WTC11 (cell line): ENCODE measurements at regions not wholly inside any gene's neighbourhood (a gene's known extent, or its start where the extent isn't known, plus 50 kb on each side); places are given as distances from the start of the nearest gene placed in this dataset.

Source experiments
- ATAC-seq: fragments of 200-7000 bp; cut with Tn5 transposase; 2 replicates; pipeline ENCODE4 v1.10.0; 2021; ENCODE audit warnings: mild to moderate bottlenecking, moderate library complexity
- CTCF ChIA-PET: fragments of 300-600 bp; sonication (Branson Sonifier 250); formaldehyde crosslinking; loops from one replicate; lab custom pipeline; 2021; ENCODE audit warnings: antibody characterized with exemption; lab: Charles Lee
- POLR2A ChIA-PET: fragments of 350-600 bp; sonication (Branson Sonifier 250); formaldehyde crosslinking; loops from one replicate; lab custom pipeline; 2021; ENCODE audit warnings: antibody characterized with exemption; lab: Charles Lee
- DNase-seq: peaks from one replicate; pipeline ENCODE4 v3.0.0; 2021; ENCODE audit warnings: low spot score
- H3K27ac Mint-ChIP-seq: 2 replicates; pipeline ENCODE4 v1.8.0; 2021; ENCODE audit warnings: mixed read lengths
- H3K27me3 Mint-ChIP-seq: 2 replicates; pipeline ENCODE4 v1.8.0; 2021; ENCODE audit warnings: low read depth, mild to moderate bottlenecking, moderate library complexity, mixed read lengths
- H3K36me3 Mint-ChIP-seq: 2 replicates; pipeline ENCODE4 v1.8.0; 2021; ENCODE audit warnings: mixed read lengths
- H3K4me1 Mint-ChIP-seq: 2 replicates; pipeline ENCODE4 v1.8.0; 2022; ENCODE audit warnings: mixed read lengths
- H3K4me3 Mint-ChIP-seq: 2 replicates; pipeline ENCODE4 v1.8.0; 2021; ENCODE audit warnings: mild to moderate bottlenecking, moderate library complexity, mixed read lengths
- H3K9me3 Mint-ChIP-seq: 2 replicates; pipeline ENCODE4 v1.8.0; 2021; ENCODE audit warnings: mixed read lengths
- E2F5 ChIP-seq: sonication (generic); formaldehyde crosslinking; IDR thresholded peaks from 2 replicates; pipeline ENCODE4 v1.8.1; 2022; ENCODE audit warnings: mild to moderate bottlenecking, moderate library complexity, missing genetic modification reagents
- ERG ChIP-seq: fragments of 250-450 bp; sonication (Bioruptor Pico); IDR thresholded peaks from 2 replicates; pipeline ENCODE4 v1.8.0; 2021; ENCODE audit warnings: mild to moderate bottlenecking
- FOXK1 ChIP-seq: sonication (generic); formaldehyde crosslinking; IDR thresholded peaks from 2 replicates; pipeline ENCODE4 v1.8.0; 2022; ENCODE audit warnings: mild to moderate bottlenecking, moderate library complexity, missing genetic modification reagents
- MXD4 ChIP-seq: fragments of 250-450 bp; sonication (Bioruptor Pico); IDR thresholded peaks from 2 replicates; pipeline ENCODE4 v1.8.0; 2021; ENCODE audit warnings: mild to moderate bottlenecking, moderate library complexity, borderline replicate concordance
- NFE2L1 ChIP-seq: sonication (generic); formaldehyde crosslinking; IDR thresholded peaks from 2 replicates; pipeline ENCODE4 v1.8.1; 2023; ENCODE audit warnings: missing genetic modification reagents
- NR3C1 ChIP-seq: sonication (generic); formaldehyde crosslinking; conservative IDR thresholded peaks from 2 replicates; pipeline ENCODE4 v1.8.1; 2023; ENCODE audit warnings: low read depth, mild to moderate bottlenecking, missing genetic modification reagents
- RELA ChIP-seq: sonication (generic); formaldehyde crosslinking; IDR thresholded peaks from 2 replicates; pipeline ENCODE4 v1.8.1; 2022; ENCODE audit warnings: missing genetic modification reagents, mild to moderate bottlenecking, borderline replicate concordance
- RORB ChIP-seq: fragments of 250-450 bp; sonication (Bioruptor Pico); IDR thresholded peaks from 2 replicates; pipeline ENCODE4 v1.9.0; 2021; ENCODE audit warnings: mild to moderate bottlenecking
- SMAD3 ChIP-seq: sonication (generic); formaldehyde crosslinking; IDR thresholded peaks from 2 replicates; pipeline ENCODE4 v1.8.0; 2022; ENCODE audit warnings: missing genetic modification reagents, mild to moderate bottlenecking, borderline replicate concordance
- ZMAT4 ChIP-seq: fragments of 250-450 bp; sonication (Bioruptor Pico); IDR thresholded peaks from 2 replicates; pipeline ENCODE4 v1.9.0; 2021; ENCODE audit warnings: mild to moderate bottlenecking
- ZNF396 ChIP-seq: fragments of 250-450 bp; sonication (Bioruptor Pico); IDR thresholded peaks from 2 replicates; pipeline ENCODE4 v1.8.0; 2021; ENCODE audit warnings: mild to moderate bottlenecking, moderate library complexity, borderline replicate concordance
- ZNF532 ChIP-seq: fragments of 250-450 bp; sonication (Bioruptor Pico); IDR thresholded peaks from 2 replicates; pipeline ENCODE4 v1.9.0; 2021; ENCODE audit warnings: mild to moderate bottlenecking, borderline replicate concordance
- TF ChIP-seq, protein P1 (sequence below): sonication (generic); formaldehyde crosslinking; IDR thresholded peaks from 2 replicates; pipeline ENCODE4 v1.8.1; 2023; ENCODE audit warnings: mild to moderate bottlenecking, missing genetic modification reagents, moderate library complexity
- TF ChIP-seq, protein P2 (sequence below): sonication (generic); formaldehyde crosslinking; IDR thresholded peaks from 2 replicates; pipeline ENCODE4 v1.8.0; 2022; ENCODE audit warnings: mild to moderate bottlenecking, missing genetic modification reagents

DNA sequence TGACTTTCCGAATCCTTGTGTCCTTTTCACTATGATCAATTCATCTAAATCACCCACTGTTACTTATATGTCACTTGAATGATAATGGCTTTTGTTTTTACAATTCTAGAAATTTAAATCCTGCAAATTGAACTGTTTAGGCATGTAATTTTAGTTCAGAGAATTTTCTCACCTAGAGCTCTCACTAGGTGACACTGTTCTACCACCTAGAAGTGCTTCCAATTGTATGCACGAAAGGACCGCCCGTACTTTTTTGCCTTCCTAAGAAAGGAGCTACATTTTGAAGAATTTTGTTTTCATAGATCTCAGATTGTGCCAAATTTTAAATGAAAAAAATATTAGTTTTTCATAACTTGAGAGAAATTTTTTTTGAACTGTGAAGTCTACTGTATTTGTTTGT is 481.6 kb upstream of the FSTL5 start (continued):
- no peak for TF ChIP-seq ZNF532
- TF ChIP-seq, protein P1, sequence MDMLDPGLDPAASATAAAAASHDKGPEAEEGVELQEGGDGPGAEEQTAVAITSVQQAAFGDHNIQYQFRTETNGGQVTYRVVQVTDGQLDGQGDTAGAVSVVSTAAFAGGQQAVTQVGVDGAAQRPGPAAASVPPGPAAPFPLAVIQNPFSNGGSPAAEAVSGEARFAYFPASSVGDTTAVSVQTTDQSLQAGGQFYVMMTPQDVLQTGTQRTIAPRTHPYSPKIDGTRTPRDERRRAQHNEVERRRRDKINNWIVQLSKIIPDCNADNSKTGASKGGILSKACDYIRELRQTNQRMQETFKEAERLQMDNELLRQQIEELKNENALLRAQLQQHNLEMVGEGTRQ: no peak
- no peak for TF ChIP-seq RORB (CRISPR knock-in tag)
- no peak for TF ChIP-seq FOXK1 (CRISPR knock-in tag)
- no peak for TF ChIP-seq ERG (CRISPR knock-in tag)
- TF ChIP-seq ZNF396 (CRISPR knock-in tag): no peak
- TF ChIP-seq SMAD3 (CRISPR knock-in tag): no peak
- TF ChIP-seq NFE2L1 (CRISPR knock-in tag): no peak
- TF ChIP-seq, all 79 proteins: peak for 0

DNA sequence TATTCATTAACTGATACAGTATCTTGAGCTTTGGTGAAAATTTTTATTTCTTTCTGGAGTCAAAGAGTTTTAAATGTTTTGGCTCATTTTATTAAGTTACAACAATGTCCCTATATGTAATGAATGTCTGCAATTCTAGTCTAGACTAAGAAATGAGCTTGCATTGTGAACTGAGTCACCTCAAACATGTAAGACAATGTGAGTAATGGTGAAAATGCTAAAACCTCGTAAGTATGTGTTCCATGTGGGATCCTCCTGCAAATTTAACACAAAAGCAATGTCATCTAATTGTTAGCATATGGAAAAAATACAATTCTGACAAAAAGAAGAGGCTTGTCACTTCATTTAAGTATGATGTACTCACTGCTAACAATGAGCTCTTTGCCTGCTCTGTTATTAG is 480.5 kb upstream of the FSTL5 start:
- H3K4me3 Mint-ChIP-seq: no peak overlapping the region
- H3K9me3 Mint-ChIP-seq: no peaks in the 10 kb centered on the region
- no peaks in the 10 kb centered on the region for H3K4me1 Mint-ChIP-seq
- H3K36me3 Mint-ChIP-seq: no peaks in the 10 kb centered on the region
- TF ChIP-seq, protein P2, sequence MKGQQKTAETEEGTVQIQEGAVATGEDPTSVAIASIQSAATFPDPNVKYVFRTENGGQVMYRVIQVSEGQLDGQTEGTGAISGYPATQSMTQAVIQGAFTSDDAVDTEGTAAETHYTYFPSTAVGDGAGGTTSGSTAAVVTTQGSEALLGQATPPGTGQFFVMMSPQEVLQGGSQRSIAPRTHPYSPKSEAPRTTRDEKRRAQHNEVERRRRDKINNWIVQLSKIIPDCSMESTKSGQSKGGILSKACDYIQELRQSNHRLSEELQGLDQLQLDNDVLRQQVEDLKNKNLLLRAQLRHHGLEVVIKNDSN (CRISPR knock-in tag): no peak
- ATAC-seq (no peak), DNase-seq (no peak)
- ChIA-PET POLR2A (no interaction called here), CTCF (interaction anchor here (0.6 to 2.1 kb wide), 4 partner anchors 10 to 393 kb away, joined by 3 to 26 read pairs (median 8); no protein-coding TSS in a partner anchor)
- H3K27me3 Mint-ChIP-seq: no peaks in the 10 kb centered on the region
- H3K27ac Mint-ChIP-seq: no peak overlapping the region

DNA sequence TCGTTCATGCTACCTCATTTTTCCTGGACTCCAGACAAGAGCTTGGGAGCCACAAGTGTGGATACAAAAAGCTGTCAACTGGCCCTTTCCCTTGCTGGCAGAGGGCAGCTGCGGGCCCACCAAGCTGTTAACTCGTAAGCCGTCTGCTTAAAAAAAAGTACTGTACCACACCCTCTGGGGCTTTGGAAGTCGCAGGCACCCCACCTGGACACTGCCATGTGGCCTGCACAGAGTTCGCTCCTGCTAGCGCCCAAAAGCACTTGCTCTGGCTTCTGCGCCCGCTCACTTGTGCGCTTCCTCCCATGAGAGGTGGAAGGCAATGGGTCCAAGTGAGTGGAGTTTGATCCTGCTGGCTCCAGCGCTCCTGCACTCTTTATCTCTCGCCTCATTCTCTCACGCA is 476.4 kb upstream of the FSTL5 start:
- no peak for DNase-seq
- no peaks in the 10 kb centered on the region for H3K4me1 Mint-ChIP-seq
- no peak overlapping the region for H3K27ac Mint-ChIP-seq
- TF ChIP-seq E2F5 (CRISPR knock-in tag) (no peak), NR3C1 (CRISPR knock-in tag) (no peak), MXD4 (no peak), RELA (CRISPR knock-in tag) (no peak), ZMAT4 (CRISPR knock-in tag) (no peak)
- TF ChIP-seq, all 79 proteins: peak for 0
- Mint-ChIP-seq H3K36me3 (no peaks in the 10 kb centered on the region), H3K27me3 (no peaks in the 10 kb centered on the region), H3K9me3 (0 out of 2 replicates have a peak, but pooled peaks cover 4% of the 10 kb centered on the region), H3K4me3 (no peak overlapping the region)
- ATAC-seq: no peak
- ChIA-PET CTCF (no interaction called here), POLR2A (no interaction called here)
